ENCODE measurements at regions not wholly inside any gene's neighbourhood (a gene's known extent, or its start where the extent isn't known, plus 50 kb on each side); places are given as distances from the start of the nearest gene placed in this dataset.

- TF ChIP-seq CTCF (conservative IDR thresholded peaks at IDR 0.05) (no peak), EZH2 (IDR thresholded peaks at IDR 0.05; ENCODE audit: low read depth) (no peak)
Observed at GRCh38 chr5:67305913-67306710, 109.5 kb upstream of the CD180 start.
